Esophagus squamous epithelium (tissue), 5 donors: ENCODE measurements at regions not wholly inside any gene's neighbourhood (a gene's known extent, or its start where the extent isn't known, plus 50 kb on each side); places are given as distances from the start of the nearest gene placed in this dataset.
"Not testable (repeated sequence)": the region's sequence is repeated elsewhere in the genome, so short reads cannot be mapped to it uniquely, and the experiment has no call there.

ENCODE experiments used
- DNase-seq: peaks from one replicate; lab custom pipeline; 2025; lab: John Stamatoyannopoulos, UW
- H3K27ac ChIP-seq, 4 donors: fragments of 200-600 bp; sonication (generic); one replicate each; pipeline ENCODE4 v1.5.1; 2016 to 2019; ENCODE audit warnings: mild to moderate bottlenecking in 1 of 4
- H3K27me3 ChIP-seq, 4 donors: fragments of 200-600 bp; sonication (generic); 1 replicate in 3 of 4; 2 replicates in 1 of 4; pipeline versions ENCODE4 v1.5.1 to v1.6.0; 2017 to 2021; ENCODE audit warnings: antibody characterized with exemption in 1 of 4
- H3K36me3 ChIP-seq, 3 donors: fragments of 200-600 bp; sonication (generic); one replicate each; pipeline ENCODE4 v1.5.1; 2016 to 2019
- H3K4me1 ChIP-seq, 3 donors: fragments of 200-600 bp; sonication (generic); one replicate each; pipeline ENCODE4 v1.5.1; 2017 to 2019
- H3K4me3 ChIP-seq, 4 donors: fragments of 200-600 bp; sonication (generic); 1 replicate in 3 of 4; 2 replicates in 1 of 4; pipeline ENCODE4 v1.5.1; 2016 to 2019; ENCODE audit warnings: mild to moderate bottlenecking in 2 of 4, moderate library complexity in 1 of 4
- H3K9me3 ChIP-seq, 3 donors: fragments of 200-600 bp; sonication (generic); one replicate each; pipeline ENCODE4 v1.5.1; 2016 to 2019
- POLR2A ChIP-seq, 4 donors: fragments of 450-650 bp; IDR thresholded peaks; one replicate each; pipeline ENCODE4 v1.6.1; 2017; ENCODE audit warnings: antibody characterized with exemption in 4 of 4, mild to moderate bottlenecking in 4 of 4, moderate library complexity in 3 of 4
- WGBS, 2 donors: methylation state at CpG; one replicate each; pipeline ENCODE4 v1.1.5; 2018; 5-methylcytosine and 5-hydroxymethylcytosine counted together
- intact Hi-C: fragments of 100-400 bp; cut with DNase I; formaldehyde crosslinking; loops from one replicate; pipeline ENCODE4 v1.15.0; 2022
- TF ChIP-seq, protein P1 (sequence below), 6 experiments: fragments of 450-650 bp in 4 of 6; fragments of 200-600 bp in 2 of 6; sonication (generic) in 2 of 6; IDR thresholded peaks; one replicate each; pipeline ENCODE4 v1.5.1; 2016 to 2019; ENCODE audit warnings: antibody characterized with exemption in 6 of 6, mild to moderate bottlenecking in 4 of 6, moderate library complexity in 4 of 6
- donor health status: DM: yes; HTN: yes; CAD: no.

DNA sequence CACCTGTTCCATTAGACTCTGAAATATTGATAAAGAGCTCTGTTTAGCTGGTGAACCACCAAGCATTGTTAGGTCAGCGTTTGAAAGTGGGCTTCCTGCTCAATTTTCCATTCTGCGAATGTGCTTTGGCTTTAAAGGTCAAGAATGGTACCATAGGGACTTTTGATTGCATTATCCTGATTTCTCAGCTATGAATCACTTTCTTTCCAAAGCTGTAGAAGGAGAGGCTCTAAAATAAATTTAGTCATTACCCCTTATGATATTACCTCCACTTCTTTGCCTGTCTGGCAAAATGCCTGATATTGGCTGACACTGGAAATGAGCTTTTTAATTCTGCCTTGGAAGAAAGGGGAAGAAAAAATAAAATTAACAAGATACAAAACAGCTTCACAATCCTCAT is 237.2 kb upstream of the CTNND2 start:
- no peaks in the 10 kb centered on the region for H3K4me1 ChIP-seq
- TF ChIP-seq, protein P1, sequence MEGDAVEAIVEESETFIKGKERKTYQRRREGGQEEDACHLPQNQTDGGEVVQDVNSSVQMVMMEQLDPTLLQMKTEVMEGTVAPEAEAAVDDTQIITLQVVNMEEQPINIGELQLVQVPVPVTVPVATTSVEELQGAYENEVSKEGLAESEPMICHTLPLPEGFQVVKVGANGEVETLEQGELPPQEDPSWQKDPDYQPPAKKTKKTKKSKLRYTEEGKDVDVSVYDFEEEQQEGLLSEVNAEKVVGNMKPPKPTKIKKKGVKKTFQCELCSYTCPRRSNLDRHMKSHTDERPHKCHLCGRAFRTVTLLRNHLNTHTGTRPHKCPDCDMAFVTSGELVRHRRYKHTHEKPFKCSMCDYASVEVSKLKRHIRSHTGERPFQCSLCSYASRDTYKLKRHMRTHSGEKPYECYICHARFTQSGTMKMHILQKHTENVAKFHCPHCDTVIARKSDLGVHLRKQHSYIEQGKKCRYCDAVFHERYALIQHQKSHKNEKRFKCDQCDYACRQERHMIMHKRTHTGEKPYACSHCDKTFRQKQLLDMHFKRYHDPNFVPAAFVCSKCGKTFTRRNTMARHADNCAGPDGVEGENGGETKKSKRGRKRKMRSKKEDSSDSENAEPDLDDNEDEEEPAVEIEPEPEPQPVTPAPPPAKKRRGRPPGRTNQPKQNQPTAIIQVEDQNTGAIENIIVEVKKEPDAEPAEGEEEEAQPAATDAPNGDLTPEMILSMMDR (IDR thresholded peaks at IDR 0.05), result no peak
- no peak for TF ChIP-seq POLR2A (IDR thresholded peaks at IDR 0.05)
- DNase-seq, result no peak
- intact Hi-C loops, result no loop called here
- WGBS, 2 donors, result 46 to 69% methylated on average over 2 of the region's 2 CpGs
- H3K27ac ChIP-seq, result no peak overlapping the region
- H3K36me3 ChIP-seq, result no peaks in the 10 kb centered on the region
- H3K4me3 ChIP-seq, result no peak overlapping the region
- H3K27me3 ChIP-seq, result no peaks in the 10 kb centered on the region
- no peaks in the 10 kb centered on the region for H3K9me3 ChIP-seq

DNA sequence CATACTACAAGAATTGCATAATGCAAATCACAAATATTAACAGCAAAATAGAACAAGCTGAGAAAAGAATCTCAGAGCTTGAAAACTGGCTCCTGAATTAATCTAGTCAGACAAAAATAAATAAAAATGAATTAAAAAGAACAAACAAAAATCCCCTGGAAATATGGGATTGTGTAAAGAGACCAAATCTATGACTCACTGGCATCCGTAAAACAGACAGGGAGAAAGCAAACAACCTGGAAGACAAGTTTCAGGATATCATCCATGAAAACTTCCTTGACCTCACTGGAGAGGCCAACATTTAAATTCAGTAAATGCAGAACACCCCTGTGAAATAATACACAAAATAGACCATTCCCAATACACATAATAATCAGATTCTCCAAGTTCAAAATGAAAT is 229.3 kb upstream of the CTNND2 start:
- Histone ChIP-seq H3K36me3 (no peaks in the 10 kb centered on the region), H3K4me3 (no peak overlapping the region), H3K9me3 (peaks cover 0 to 11% (median 0%) of the 10 kb centered on the region in 3 donors), H3K27ac (no peak overlapping the region), H3K4me1 (no peaks in the 10 kb centered on the region), H3K27me3 (no peaks in the 10 kb centered on the region)
- WGBS, 2 donors, result 0 to 42% methylated on average over 1 of the region's 1 CpG
- no peak for TF ChIP-seq POLR2A (IDR thresholded peaks at IDR 0.05)
- TF ChIP-seq, protein P1 (IDR thresholded peaks at IDR 0.05), result no peak
- intact Hi-C loops, result no loop called here
- no peak for DNase-seq

DNA sequence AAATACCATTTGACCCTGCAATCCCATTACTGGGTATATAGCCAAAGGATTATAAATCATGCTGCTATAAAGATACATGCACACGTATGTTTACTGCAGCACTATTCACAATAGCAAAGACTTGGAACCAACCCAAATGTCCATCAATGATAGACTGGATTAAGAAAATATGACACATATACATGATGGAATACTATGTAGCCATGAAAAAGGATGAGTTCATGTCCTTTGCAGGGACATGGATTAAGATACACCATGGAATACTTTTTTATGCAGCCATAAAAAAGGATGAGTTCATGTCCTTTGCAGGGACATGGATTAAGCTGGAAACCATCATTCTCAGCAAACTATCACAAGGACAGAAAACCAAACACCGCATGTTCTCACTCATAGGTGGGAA is 226.8 kb upstream of the CTNND2 start:
- WGBS, 2 donors, result 74 to 82% methylated on average over 2 of the region's 2 CpGs
- H3K27ac ChIP-seq, intact Hi-C loops, DNase-seq, H3K36me3 ChIP-seq, H3K4me1 ChIP-seq, H3K27me3 ChIP-seq, H3K4me3 ChIP-seq: not testable (repeated sequence)
- H3K9me3 ChIP-seq, result peaks cover 0 to 12% (median 0%) of the 10 kb centered on the region in 3 donors

DNA sequence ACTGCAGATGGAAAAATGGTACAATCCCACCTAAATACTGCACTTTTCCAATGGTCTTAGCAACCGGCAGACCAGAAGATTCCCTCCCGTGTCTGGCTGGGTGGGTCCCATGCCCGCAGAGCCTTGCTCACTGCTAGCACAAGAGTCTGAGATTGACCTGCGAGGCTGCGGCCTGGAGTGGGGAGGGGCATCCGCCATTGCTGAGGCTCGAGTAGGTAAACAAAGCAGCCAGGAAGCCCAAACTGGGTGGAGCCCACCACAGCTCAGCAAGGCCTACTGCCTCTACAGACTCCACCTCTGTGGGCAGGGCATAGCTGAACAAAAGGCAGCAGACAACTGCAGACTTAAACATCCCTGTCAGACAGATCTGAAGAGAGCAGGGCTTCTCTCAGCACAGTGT is 221.6 kb upstream of the CTNND2 start:
- WGBS, 2 donors, result no CpG with 5 or more reads among the region's 7 CpGs
- no peak for DNase-seq

DNA sequence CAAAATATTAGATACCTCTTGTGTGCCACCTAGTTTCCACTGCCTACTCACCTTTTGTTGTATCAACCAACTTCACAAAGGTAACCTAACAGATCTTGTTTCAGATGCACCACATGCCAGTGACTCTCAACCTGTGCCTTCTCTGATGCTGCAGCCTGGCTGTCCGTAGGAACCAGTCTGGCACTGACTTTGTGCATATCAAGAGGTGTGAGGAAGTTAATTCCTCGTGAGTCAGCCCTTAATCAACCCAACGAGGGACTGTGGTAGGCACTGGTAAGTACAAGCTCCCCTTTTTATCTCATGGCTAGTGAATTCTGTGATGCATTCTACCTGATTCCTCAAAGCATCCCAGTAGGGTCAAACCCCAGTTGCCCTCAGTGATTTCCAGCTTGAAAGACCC is 215.4 kb upstream of the CTNND2 start:
- no peaks in the 10 kb centered on the region for H3K36me3 ChIP-seq
- H3K4me3 ChIP-seq, result no peak overlapping the region
- H3K27ac ChIP-seq, result no peak overlapping the region
- no peaks in the 10 kb centered on the region for H3K27me3 ChIP-seq
- intact Hi-C loops, result no loop called here
- DNase-seq, result no peak
- WGBS, 2 donors, result 34 to 46% methylated on average over 3 of the region's 3 CpGs
- H3K4me1 ChIP-seq, result no peaks in the 10 kb centered on the region
- TF ChIP-seq, protein P1 (IDR thresholded peaks at IDR 0.05), result no peak
- no peak for TF ChIP-seq POLR2A (IDR thresholded peaks at IDR 0.05)
- H3K9me3 ChIP-seq, result no peaks in the 10 kb centered on the region

More for the DNA sequence above, 221.6 kb upstream of the CTNND2 start:
- no peaks in the 10 kb centered on the region for H3K27me3 ChIP-seq
- TF ChIP-seq POLR2A (IDR thresholded peaks at IDR 0.05), result no peak
- TF ChIP-seq, protein P1 (IDR thresholded peaks at IDR 0.05), result no peak
- peaks cover 0 to 4% (median 0%) of the 10 kb centered on the region in 3 donors for H3K9me3 ChIP-seq
- no peak overlapping the region for H3K4me3 ChIP-seq
- no peaks in the 10 kb centered on the region for H3K4me1 ChIP-seq
- intact Hi-C loops, result no loop called here
- H3K36me3 ChIP-seq, result no peaks in the 10 kb centered on the region
- H3K27ac ChIP-seq, result no peak overlapping the region

DNA sequence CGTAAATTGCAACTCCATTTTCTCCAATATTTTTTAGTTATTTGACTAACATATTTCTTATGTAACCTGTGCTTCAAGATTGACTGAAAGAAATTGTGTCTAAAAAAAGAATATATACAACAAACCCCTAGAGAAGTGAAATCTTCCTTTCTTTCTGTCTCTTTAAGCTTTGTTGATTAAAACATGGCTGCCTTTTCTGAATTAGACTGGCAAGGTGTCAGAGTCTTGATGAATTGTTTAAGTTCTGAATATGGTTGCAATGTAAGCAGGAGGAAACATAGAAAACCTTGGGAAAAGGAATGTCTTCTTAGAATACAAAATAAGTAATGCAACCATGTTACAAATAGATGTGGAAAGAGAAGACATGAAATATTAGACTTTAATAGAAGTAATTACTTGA is 209.8 kb upstream of the CTNND2 start:
- WGBS, 2 donors, result 89 to 93% methylated on average over 1 of the region's 1 CpG
- no peaks in the 10 kb centered on the region for H3K4me1 ChIP-seq
- TF ChIP-seq, protein P1 (IDR thresholded peaks at IDR 0.05), result no peak
- TF ChIP-seq POLR2A (IDR thresholded peaks at IDR 0.05), result no peak
- no peaks in the 10 kb centered on the region for H3K36me3 ChIP-seq
- H3K4me3 ChIP-seq, result no peak overlapping the region
- DNase-seq, result no peak
- intact Hi-C loops, result no loop called here
- no peaks in the 10 kb centered on the region for H3K9me3 ChIP-seq
- no peaks in the 10 kb centered on the region for H3K27me3 ChIP-seq
- no peak overlapping the region for H3K27ac ChIP-seq
